Right renal pelvis (tissue), 4 donors: ENCODE measurements at regions not wholly inside any gene's neighbourhood (a gene's known extent, or its start where the extent isn't known, plus 50 kb on each side); places are given as distances from the start of the nearest gene placed in this dataset.

Experiments used
- DNase-seq, 4 donors: peaks; one replicate each; pipeline ENCODE4 v3.0.0-alpha.2; 2013; ENCODE audit warnings: low read depth in 4 of 4, low spot score in 3 of 4, missing footprints in 1 of 4

DNA sequence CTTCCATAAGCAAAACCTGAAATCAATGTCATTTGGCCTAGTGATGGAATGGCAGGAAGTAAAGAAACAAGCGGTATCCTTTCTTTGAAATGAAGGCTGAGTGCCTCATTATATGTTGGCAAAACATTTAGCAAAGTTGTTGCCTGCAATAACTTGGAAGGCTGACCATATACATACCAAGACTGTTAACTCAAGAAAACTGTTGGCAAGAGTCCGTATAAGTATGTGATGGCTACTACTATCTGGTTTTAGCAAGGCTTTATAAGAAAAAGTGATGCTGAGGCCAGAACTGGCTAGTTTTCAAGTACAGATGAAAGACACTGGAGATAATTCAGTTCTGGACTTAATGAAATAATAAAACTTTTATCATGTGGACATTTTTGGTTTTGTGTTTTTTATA is 356.2 kb downstream of the ZNF521 start:
- no peak for DNase-seq

DNA sequence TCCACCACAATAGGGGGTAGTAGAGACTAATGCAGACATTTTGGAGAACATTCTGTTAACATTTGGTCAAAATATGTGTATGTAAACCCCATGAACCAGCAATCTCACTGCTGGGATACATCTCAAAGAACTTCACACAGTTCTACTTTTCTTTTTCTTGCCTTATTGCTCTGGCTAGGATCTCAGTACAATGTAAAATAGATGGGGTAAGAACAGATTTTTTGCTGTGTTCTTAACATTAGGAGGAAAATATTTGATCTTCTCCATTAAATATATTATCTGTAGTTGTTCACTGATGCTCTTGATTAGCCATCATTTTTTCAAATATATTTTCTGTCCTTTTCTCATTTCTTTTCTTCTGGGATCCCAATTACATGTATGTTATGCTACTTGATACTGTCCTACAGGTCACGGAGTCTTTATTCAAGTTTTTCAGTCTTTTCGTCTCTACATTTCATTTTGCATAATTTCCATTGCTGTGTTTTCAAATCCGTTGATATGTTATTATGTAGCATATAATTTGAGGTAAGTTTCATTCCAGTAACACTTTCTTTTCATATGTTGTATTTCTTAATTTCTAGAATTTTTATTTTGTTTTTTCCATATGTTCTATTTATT is 352.2 kb downstream of the ZNF521 start:
- DNase-seq = no peak

DNA sequence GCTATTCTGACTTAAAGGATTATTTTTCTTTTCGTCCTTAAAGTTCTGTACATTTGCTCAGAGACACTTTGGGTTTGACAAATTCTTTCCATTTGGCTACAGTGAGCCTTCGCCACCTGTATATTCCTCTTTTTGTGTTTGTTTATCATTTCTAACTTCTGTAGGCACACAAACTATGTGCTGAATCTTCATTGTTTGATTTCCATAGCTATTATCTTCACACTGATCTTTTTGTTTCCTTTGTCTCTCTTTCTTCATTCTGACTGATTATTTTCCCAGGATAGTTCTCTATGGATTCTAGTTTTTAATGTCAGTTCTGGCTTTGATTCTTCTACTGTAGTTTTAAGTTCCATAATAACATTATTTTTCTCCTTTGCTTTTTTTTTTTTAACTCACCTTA is 350.2 kb downstream of the ZNF521 start:
- DNase-seq = no peak

DNA sequence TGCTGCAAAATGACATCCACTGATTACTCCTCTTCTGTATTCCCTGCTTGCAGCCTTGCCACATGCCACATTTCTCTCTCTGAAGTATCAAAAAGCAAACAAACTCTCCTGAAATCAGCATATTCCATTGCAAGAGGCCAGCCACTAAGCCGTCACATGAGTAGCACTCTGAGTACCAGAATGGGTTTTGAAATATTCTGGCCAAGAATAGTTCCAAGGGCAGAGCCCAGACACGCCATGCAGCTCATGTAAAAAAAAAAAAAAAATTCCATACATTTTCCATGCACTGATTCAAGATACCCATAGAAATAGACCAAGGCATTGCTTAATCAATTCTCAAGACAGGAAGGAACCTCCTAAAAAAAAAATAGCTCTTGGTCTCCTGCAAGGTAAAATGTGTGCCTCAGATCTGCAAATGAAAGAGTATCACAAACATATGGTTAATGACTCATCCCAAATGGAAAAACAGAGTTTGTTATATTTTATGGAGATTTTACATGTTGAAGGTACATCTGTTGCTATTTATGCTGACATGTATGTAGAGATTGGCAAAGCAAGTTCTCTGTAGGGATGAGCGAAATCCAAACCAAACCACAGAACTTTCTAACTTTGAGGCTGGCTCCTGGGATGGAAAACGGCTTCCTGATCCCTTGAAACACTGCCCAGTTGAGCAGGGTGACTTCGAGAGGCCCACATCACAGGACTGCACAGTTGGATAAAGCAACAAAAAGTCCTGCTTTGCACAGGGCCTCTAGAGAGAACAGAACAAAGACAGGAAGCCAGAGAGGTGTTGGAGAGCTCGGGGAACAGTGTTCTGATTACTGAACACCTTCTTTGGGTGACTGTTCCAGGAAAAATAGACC is 346.2 kb downstream of the ZNF521 start:
- no peak for DNase-seq

DNA sequence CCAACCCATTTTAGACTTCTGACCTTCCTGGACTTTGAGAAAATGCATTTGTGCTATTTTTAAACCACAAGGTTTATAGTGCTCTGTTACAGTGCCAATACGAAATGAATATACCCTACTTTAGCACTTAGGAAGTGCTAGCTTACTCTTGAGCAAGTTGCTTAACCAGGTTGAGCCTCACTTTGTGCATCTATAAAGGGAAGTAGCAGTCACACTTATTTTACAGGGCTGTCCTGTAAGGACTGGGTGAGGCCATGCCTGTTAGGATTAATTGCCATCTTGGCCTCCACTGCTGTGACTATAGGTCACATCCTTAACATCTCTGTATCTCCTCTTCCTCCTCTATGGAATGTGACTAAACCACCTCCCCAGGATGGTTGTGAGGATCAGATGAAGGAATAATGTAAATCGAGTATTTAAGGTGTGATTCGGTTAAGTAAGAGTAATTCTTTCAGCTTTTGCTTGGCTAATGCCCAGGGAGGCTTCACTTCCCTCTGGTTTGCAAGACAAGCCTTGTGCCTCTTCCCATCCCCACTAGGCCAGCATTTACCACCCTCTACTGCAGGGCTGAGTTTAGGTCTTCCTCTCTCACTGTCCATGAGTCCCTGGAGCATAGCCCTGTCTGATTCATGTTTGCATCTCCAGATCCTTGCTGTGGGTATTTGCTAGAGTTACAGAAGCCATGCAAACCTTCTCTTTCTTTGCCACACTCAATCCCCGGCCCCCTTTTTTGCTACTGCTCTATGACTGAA is 341.2 kb downstream of the ZNF521 start:
- DNase-seq = no peak
